SK-N-MC (cell line): ENCODE measurements at regions not wholly inside any gene's neighbourhood (a gene's known extent, or its start where the extent isn't known, plus 50 kb on each side); places are given as distances from the start of the nearest gene placed in this dataset.

Experiments used
- DNase-seq: peaks from one replicate; pipeline ENCODE4 v3.0.0-alpha.2; 2011; ENCODE audit warnings: low read depth, low spot score
- H3K27ac ChIP-seq: fragments of 200-600 bp; sonication (generic); 2 replicates; pipeline ENCODE4 v1.5.1; 2016; ENCODE audit warnings: mixed run types
- H3K36me3 ChIP-seq: fragments of 200-600 bp; sonication (generic); 2 replicates; pipeline ENCODE4 v1.6.1; 2017; ENCODE audit warnings: antibody characterized with exemption, low read length, mixed read lengths; ENCODE audit not compliant: insufficient read depth
- H3K4me3 ChIP-seq: fragments of 200-600 bp; sonication (generic); 2 replicates; pipeline ENCODE4 v1.5.1; 2016
- H3K9ac ChIP-seq: fragments of 200-600 bp; sonication (generic); 2 replicates; pipeline ENCODE4 v1.8.0; 2017; ENCODE audit warnings: mixed run types, mixed read lengths; ENCODE audit not compliant: insufficient read length
- H3K9me3 ChIP-seq: fragments of 200-600 bp; sonication (generic); 2 replicates; pipeline ENCODE4 v1.6.1; 2017; ENCODE audit warnings: low read depth, mild to moderate bottlenecking, antibody characterized with exemption, low read length, moderate library complexity, mixed read lengths
- EZH2 ChIP-seq: fragments of 200-600 bp; sonication (generic); IDR thresholded peaks from one replicate; pipeline ENCODE4 v1.6.1; 2017; ENCODE audit warnings: antibody characterized with exemption
- FOXP2 ChIP-seq: optimal IDR thresholded peaks from 2 replicates; pipeline ENCODE3; 2011; ENCODE audit warnings: mild to moderate bottlenecking, moderate library complexity; ENCODE audit not compliant: insufficient read depth; ENCODE audit errors: extremely low read length, control extremely low read depth
- POLR2AphosphoS5 ChIP-seq: IDR thresholded peaks from 2 replicates; pipeline ENCODE4 v1.6.1; 2012; ENCODE audit warnings: mild to moderate bottlenecking, low read depth, low read length, borderline replicate concordance

DNA sequence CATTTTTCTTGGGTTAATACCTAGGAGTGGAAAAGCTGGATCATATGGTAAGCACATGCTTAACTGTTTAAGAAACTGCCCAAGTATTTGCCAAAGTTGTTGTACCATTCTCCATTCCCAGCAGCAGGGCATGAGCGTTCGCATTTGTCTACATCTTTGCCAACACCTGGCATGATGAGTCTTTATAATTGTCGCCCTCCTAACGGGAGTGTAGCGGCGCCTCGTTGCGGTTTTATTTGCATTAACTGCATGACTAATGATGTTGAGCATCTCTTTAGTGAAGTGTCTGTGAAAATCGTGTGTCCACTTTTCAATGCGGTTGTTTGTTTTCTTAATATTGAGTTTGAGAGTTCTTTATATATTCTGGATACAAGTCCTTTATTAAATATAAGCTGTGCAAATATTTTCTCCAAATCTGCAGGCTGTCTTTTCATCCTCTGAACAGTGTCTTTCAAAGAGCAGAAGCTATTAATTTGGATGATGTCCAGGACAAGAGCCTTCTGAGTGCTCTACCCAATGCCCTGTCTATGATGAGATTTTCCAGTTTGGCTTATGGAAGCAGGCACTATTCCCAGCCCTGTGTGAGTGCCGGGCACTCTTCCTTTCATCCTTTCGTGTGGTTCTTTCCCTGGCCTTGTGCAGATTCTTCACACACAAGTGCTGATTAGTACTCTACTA, 202.0 kb downstream of the FOXO1 start:
- TF ChIP-seq POLR2AphosphoS5 (no peak), FOXP2 (no peak), EZH2 (no peak)
- H3K36me3 ChIP-seq = no peaks in the 10 kb centered on the region
- H3K9me3 ChIP-seq = no peaks in the 10 kb centered on the region
- no peak overlapping the region for H3K4me3 ChIP-seq
- no peak overlapping the region for H3K27ac ChIP-seq
- H3K9ac ChIP-seq = no peak overlapping the region
- DNase-seq = no peak

- Histone ChIP-seq H3K36me3 (no peaks in the 10 kb centered on the region), H3K9me3 (no peaks in the 10 kb centered on the region), H3K27ac (no peak overlapping the region), H3K4me3 (no peak overlapping the region), H3K9ac (no peak overlapping the region)
- DNase-seq = no peak
- TF ChIP-seq EZH2 (no peak), POLR2AphosphoS5 (no peak), FOXP2 (no peak)
Observed at GRCh38 chr13:40465015-40465390, 201.4 kb downstream of the FOXO1 start.

DNA sequence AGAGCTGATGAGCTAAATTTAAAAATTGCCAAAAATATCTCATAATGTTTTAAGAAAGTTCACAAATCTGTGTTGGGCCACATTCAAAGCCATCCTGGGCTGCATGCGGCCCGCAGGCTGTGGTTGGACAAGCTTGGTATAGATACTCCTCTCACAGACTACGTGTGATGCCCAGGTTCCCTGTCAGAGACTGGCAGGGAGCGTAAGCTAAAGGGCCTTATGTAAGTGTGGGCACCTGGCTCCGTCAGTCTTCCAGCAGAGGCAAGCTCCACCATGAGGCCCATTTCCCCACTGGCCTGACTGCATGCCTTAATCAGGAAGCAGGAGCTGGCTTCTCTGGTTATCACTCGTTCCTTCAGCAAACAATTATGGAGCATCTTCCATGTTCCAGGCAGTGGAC, 200.2 kb downstream of the FOXO1 start:
- no peak overlapping the region for H3K27ac ChIP-seq
- H3K4me3 ChIP-seq = no peak overlapping the region
- no peaks in the 10 kb centered on the region for H3K9me3 ChIP-seq
- no peak for DNase-seq
- TF ChIP-seq POLR2AphosphoS5 = no peak
- no peak for TF ChIP-seq FOXP2
- no peak for TF ChIP-seq EZH2
- H3K9ac ChIP-seq = no peak overlapping the region
- no peaks in the 10 kb centered on the region for H3K36me3 ChIP-seq

DNA sequence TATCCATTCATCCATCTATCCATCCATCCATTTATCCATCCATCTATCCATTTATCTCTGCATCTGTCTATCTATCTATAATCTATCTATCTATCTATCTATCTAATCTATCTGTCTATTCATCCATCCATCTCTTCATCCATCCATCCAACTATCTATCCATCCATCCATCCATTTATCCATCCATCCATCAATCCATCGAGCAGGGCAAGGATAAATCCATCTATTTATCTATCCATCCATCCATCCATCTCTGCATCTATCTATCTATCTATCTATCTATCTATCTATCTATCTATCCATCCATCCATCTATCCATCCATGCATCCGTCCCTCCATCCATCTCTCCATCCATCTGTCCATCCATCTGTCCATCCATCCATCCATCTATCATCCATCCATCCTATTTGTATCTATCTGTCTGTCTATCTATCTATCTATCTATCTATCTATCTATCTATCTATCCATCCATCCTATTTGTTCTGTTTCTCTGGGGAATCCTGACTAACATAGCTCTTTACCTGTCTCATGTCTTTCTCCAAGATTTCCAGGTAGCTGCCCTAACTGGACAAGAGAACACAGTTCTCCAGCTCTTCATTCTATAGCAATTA, 198.1 kb downstream of the FOXO1 start:
- TF ChIP-seq EZH2 (no peak), POLR2AphosphoS5 (no peak), FOXP2 (no peak)
- Histone ChIP-seq H3K9me3 (no peaks in the 10 kb centered on the region), H3K4me3 (no peak overlapping the region), H3K36me3 (no peaks in the 10 kb centered on the region), H3K27ac (no peak overlapping the region), H3K9ac (no peak overlapping the region)
- DNase-seq = no peak

- DNase-seq = no peak
- Histone ChIP-seq H3K36me3 (no peaks in the 10 kb centered on the region), H3K9me3 (no peaks in the 10 kb centered on the region), H3K9ac (no peak overlapping the region), H3K4me3 (no peak overlapping the region), H3K27ac (no peak overlapping the region)
- TF ChIP-seq POLR2AphosphoS5 (no peak), EZH2 (no peak), FOXP2 (no peak)
Observed at GRCh38 chr13:40469581-40470310, 196.7 kb downstream of the FOXO1 start.

DNA sequence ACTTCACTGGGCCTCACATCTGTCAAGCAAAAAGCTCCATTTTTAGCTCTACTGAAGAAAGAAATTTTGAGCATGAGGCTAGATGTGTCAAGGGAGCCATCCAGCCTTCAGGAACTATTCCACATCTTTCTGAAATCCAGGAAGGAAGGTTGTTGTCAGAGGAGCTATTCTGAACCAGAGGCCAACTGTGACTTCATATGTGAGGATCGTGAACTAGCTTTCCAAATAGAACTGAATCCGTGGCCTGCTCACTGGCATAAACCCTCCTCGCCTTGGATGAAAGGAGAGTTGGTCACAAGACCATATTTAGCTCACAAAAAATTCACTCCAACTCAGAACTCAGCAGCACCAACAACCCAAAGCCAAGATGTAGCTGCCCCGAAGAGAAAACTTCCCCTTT, 195.8 kb downstream of the FOXO1 start:
- Histone ChIP-seq H3K36me3 (no peaks in the 10 kb centered on the region), H3K9me3 (no peaks in the 10 kb centered on the region), H3K27ac (no peak overlapping the region), H3K4me3 (no peak overlapping the region), H3K9ac (no peak overlapping the region)
- DNase-seq = no peak
- TF ChIP-seq EZH2 (no peak), FOXP2 (no peak), POLR2AphosphoS5 (no peak)

- no peaks in the 10 kb centered on the region for H3K9me3 ChIP-seq
- no peak overlapping the region for H3K4me3 ChIP-seq
- no peak for TF ChIP-seq FOXP2
- TF ChIP-seq POLR2AphosphoS5 = no peak
- no peak for TF ChIP-seq EZH2
- H3K9ac ChIP-seq = no peak overlapping the region
- H3K36me3 ChIP-seq = no peaks in the 10 kb centered on the region
- no peak for DNase-seq
- no peak overlapping the region for H3K27ac ChIP-seq
Observed at GRCh38 chr13:40471076-40471475, 195.4 kb downstream of the FOXO1 start.

GRCh38 chr13:40471911-40472310, 194.5 kb downstream of the FOXO1 start:
- DNase-seq = no peak
- Histone ChIP-seq H3K9ac (no peak overlapping the region), H3K9me3 (no peaks in the 10 kb centered on the region), H3K36me3 (no peaks in the 10 kb centered on the region), H3K4me3 (no peak overlapping the region), H3K27ac (no peak overlapping the region)
- no peak for TF ChIP-seq FOXP2
- TF ChIP-seq POLR2AphosphoS5 = no peak
- no peak for TF ChIP-seq EZH2
